GM12892 (cell line): ENCODE measurements at regions not wholly inside any gene's neighbourhood (a gene's known extent, or its start where the extent isn't known, plus 50 kb on each side); places are given as distances from the start of the nearest gene placed in this dataset.

Experiments used
- POLR2A ChIP-seq: IDR thresholded peaks from 2 replicates; pipeline ENCODE4 v1.6.1; 2011; ENCODE audit warnings: low read depth, low read length, control low read depth
- POLR2AphosphoS5 ChIP-seq: IDR thresholded peaks from 2 replicates; pipeline ENCODE4 v1.6.1; 2011; ENCODE audit warnings: low read depth, low read length, control low read depth

- no peak for TF ChIP-seq POLR2AphosphoS5
- no peak for TF ChIP-seq POLR2A
These were observed 259.7 kb downstream of the RHOU start for GRCh38 chr1:228994676-228995594.
